CD8-positive, alpha-beta memory T cell (primary cell): ENCODE measurements at regions not wholly inside any gene's neighbourhood (a gene's known extent, or its start where the extent isn't known, plus 50 kb on each side); places are given as distances from the start of the nearest gene placed in this dataset.
"Not testable (repeated sequence)": the region's sequence is repeated elsewhere in the genome, so short reads cannot be mapped to it uniquely, and the experiment has no call there.

Source experiments
- CTCF ChIA-PET: fragments of 350-600 bp; sonication (Branson Sonifier 250); formaldehyde crosslinking; loops from one replicate; lab custom pipeline; 2021; ENCODE audit warnings: antibody characterized with exemption; lab: Charles Lee
- POLR2A ChIA-PET: fragments of 350-600 bp; sonication (Branson Sonifier 250); formaldehyde crosslinking; loops from one replicate; lab custom pipeline; 2021; ENCODE audit warnings: antibody characterized with exemption; lab: Charles Lee
- DNase-seq, 5 donors: peaks; one replicate each; pipeline versions ENCODE4 v3.0.0 to v3.0.0-alpha.2; 2020 to 2022; ENCODE audit warnings: mixed read lengths in 1 of 5
- H3K27ac ChIP-seq: one replicate; pipeline ENCODE4 v1.7.0; 2013; ENCODE audit warnings: low read depth, mild to moderate bottlenecking, low read length, moderate library complexity
- H3K27me3 ChIP-seq: 2 replicates; pipeline ENCODE4 v1.7.0; 2013; ENCODE audit warnings: low read length, mild to moderate bottlenecking; ENCODE audit not compliant: insufficient read depth, poor library complexity, severe bottlenecking
- H3K36me3 ChIP-seq: 2 replicates; pipeline ENCODE4 v1.7.0; 2013; ENCODE audit warnings: mild to moderate bottlenecking, low read length, moderate library complexity; ENCODE audit not compliant: insufficient read depth
- H3K4me1 ChIP-seq: 2 replicates; pipeline ENCODE4 v1.7.0; 2013; ENCODE audit warnings: mild to moderate bottlenecking, low read length, moderate library complexity; ENCODE audit not compliant: insufficient read depth
- H3K4me3 ChIP-seq: 2 replicates; pipeline ENCODE4 v1.7.0; 2013; ENCODE audit warnings: mild to moderate bottlenecking, low read length
- H3K9me3 ChIP-seq: 2 replicates; pipeline ENCODE4 v1.7.0; 2013; ENCODE audit warnings: mild to moderate bottlenecking, low read length
- H3K27ac Mint-ChIP-seq, 8 donors: one replicate each; pipeline ENCODE4 v1.8.0; 2020 to 2021; ENCODE audit warnings: mixed read lengths in 8 of 8, mild to moderate bottlenecking in 6 of 8, inconsistent platforms in 3 of 8, moderate library complexity in 3 of 8
- H3K27me3 Mint-ChIP-seq, 2 donors: one replicate each; pipeline ENCODE4 v1.8.0; 2020 to 2021; ENCODE audit warnings: mixed read lengths in 2 of 2, mild to moderate bottlenecking in 1 of 2, moderate library complexity in 1 of 2
- H3K36me3 Mint-ChIP-seq, 3 donors: one replicate each; pipeline ENCODE4 v1.8.0; 2020 to 2021; ENCODE audit warnings: mixed read lengths in 3 of 3, inconsistent platforms in 1 of 3, mild to moderate bottlenecking in 1 of 3
- H3K4me1 Mint-ChIP-seq, 3 donors: one replicate each; pipeline ENCODE4 v1.8.0; 2020 to 2021; ENCODE audit warnings: mixed read lengths in 3 of 3, inconsistent platforms in 1 of 3, mild to moderate bottlenecking in 1 of 3
- H3K4me3 Mint-ChIP-seq, 7 donors: one replicate each; pipeline ENCODE4 v1.8.0; 2020 to 2021; ENCODE audit warnings: mixed read lengths in 7 of 7, mild to moderate bottlenecking in 6 of 7, moderate library complexity in 4 of 7, inconsistent platforms in 2 of 7
- H3K9me3 Mint-ChIP-seq, 5 donors: one replicate each; pipeline ENCODE4 v1.8.0; 2020 to 2022; ENCODE audit warnings: mixed read lengths in 5 of 5, mild to moderate bottlenecking in 3 of 5, moderate library complexity in 2 of 5, inconsistent platforms in 1 of 5

DNA sequence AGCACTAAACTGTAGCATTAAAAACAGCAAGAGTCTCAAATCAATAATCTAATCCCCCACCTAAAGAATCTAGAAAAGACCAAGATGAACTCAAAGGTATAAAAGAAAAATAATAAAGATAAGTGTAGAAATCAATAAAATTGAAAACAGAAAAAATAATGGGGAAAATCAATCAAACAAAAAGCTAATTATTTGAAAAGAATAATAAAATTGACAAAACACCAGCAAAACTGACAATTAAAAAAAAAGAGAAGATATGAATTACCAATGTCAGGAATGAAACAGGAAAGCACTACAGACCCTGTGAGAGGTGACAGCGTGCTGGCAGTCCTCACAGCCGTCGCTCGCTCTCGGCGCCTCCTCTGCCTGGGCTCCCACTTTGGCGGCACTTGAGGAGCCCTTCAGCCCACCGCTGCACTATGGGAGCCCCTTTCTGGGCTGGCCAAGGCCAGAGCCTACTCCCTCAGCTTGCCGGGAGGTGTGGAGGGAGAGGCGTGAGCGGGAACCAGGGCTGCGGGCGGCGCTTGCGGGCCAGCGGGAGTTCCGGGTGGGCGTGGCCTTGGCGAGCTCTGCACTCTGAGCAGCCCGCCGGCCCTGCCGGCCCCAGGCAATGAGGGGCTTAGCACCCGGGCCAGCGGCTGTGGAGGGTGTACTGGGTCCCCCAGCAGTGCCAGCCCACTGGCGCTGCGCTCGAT, 105.3 kb upstream of the HEY2 start:
- H3K4me1 ChIP-seq, H3K4me1 Mint-ChIP-seq, H3K4me3 Mint-ChIP-seq, H3K27me3 ChIP-seq, CTCF ChIA-PET, H3K27ac ChIP-seq, H3K9me3 Mint-ChIP-seq, H3K4me3 ChIP-seq, DNase-seq, H3K27ac Mint-ChIP-seq, H3K9me3 ChIP-seq, H3K36me3 ChIP-seq, H3K36me3 Mint-ChIP-seq, POLR2A ChIA-PET: not testable (repeated sequence)
- peaks cover 2 to 14% of the 10 kb centered on the region in 2 donors for H3K27me3 Mint-ChIP-seq

DNA sequence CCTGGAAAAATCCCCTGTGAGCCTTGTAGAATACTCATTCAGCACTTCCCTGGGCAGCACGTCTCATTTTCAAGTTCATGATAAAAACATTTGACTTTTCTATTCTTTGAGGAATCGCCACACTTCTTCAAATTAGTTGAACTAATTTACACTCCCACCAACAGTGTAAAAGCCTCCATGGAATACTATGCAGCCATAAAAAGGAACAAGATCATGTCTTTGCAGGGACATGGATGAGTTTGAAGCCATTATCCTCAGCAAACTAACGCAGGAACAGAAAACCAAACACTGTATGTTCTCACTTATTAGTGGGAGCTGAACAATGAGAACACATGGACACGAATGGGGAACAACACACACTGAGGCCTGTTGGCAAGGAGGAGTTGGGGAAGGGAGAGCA, 102.0 kb upstream of the HEY2 start:
- Histone ChIP-seq H3K4me1 (no peaks in the 10 kb centered on the region), H3K9me3 (no peaks in the 10 kb centered on the region), H3K27me3 (no peaks in the 10 kb centered on the region), H3K36me3 (no peaks in the 10 kb centered on the region), H3K27ac (no peak overlapping the region), H3K4me3 (no peak overlapping the region)
- Mint-ChIP-seq H3K4me1 (no peaks in the 10 kb centered on the region), H3K27me3 (peaks cover 0 to 7% of the 10 kb centered on the region in 2 donors), H3K4me3 (no peak overlapping the region), H3K9me3 (no peaks in the 10 kb centered on the region), H3K27ac (no peak overlapping the region), H3K36me3 (no peaks in the 10 kb centered on the region)
- CTCF ChIA-PET: no interaction called here
- POLR2A ChIA-PET: no interaction called here
- no peak for DNase-seq

- H3K36me3 ChIP-seq, POLR2A ChIA-PET, H3K4me3 ChIP-seq, H3K4me3 Mint-ChIP-seq, H3K36me3 Mint-ChIP-seq, DNase-seq, CTCF ChIA-PET, H3K9me3 ChIP-seq, H3K9me3 Mint-ChIP-seq, H3K27me3 ChIP-seq, H3K27ac ChIP-seq, H3K27ac Mint-ChIP-seq, H3K4me1 ChIP-seq, H3K4me1 Mint-ChIP-seq: not testable (repeated sequence)
- H3K27me3 Mint-ChIP-seq: peaks cover 2 to 19% of the 10 kb centered on the region in 2 donors
Measured at GRCh38 chr6:125653752-125654151, 95.7 kb upstream of the HEY2 start.

- POLR2A ChIA-PET: no interaction called here
- Histone ChIP-seq H3K4me1 (no peaks in the 10 kb centered on the region), H3K27ac (no peak overlapping the region), H3K9me3 (no peaks in the 10 kb centered on the region), H3K4me3 (no peak overlapping the region), H3K36me3 (no peaks in the 10 kb centered on the region), H3K27me3 (no peaks in the 10 kb centered on the region)
- H3K27me3 Mint-ChIP-seq: peaks cover 2 to 19% of the 10 kb centered on the region in 2 donors
- H3K27ac Mint-ChIP-seq: no peak overlapping the region
- H3K36me3 Mint-ChIP-seq: no peaks in the 10 kb centered on the region
- H3K4me1 Mint-ChIP-seq: no peaks in the 10 kb centered on the region
- no peak overlapping the region for H3K4me3 Mint-ChIP-seq
- H3K9me3 Mint-ChIP-seq: peaks cover 0 to 2% (median 0%) of the 10 kb centered on the region in 5 donors
- no peak for DNase-seq
- CTCF ChIA-PET: no interaction called here
Measured at GRCh38 chr6:125655511-125655910, 93.9 kb upstream of the HEY2 start.

GRCh38 chr6:125656287-125656870, 93.1 kb upstream of the HEY2 start:
- Histone ChIP-seq H3K4me3 (no peak overlapping the region), H3K9me3 (no peaks in the 10 kb centered on the region), H3K27ac (no peak overlapping the region), H3K27me3 (no peaks in the 10 kb centered on the region), H3K36me3 (no peaks in the 10 kb centered on the region), H3K4me1 (no peaks in the 10 kb centered on the region)
- no peak overlapping the region for H3K4me3 Mint-ChIP-seq
- no peak for DNase-seq
- H3K4me1 Mint-ChIP-seq: no peaks in the 10 kb centered on the region
- H3K9me3 Mint-ChIP-seq: peaks cover 0 to 2% (median 0%) of the 10 kb centered on the region in 5 donors
- H3K27me3 Mint-ChIP-seq: peaks cover 2 to 19% of the 10 kb centered on the region in 2 donors
- no peak overlapping the region for H3K27ac Mint-ChIP-seq
- ChIA-PET CTCF (no interaction called here), POLR2A (no interaction called here)
- no peaks in the 10 kb centered on the region for H3K36me3 Mint-ChIP-seq

DNA sequence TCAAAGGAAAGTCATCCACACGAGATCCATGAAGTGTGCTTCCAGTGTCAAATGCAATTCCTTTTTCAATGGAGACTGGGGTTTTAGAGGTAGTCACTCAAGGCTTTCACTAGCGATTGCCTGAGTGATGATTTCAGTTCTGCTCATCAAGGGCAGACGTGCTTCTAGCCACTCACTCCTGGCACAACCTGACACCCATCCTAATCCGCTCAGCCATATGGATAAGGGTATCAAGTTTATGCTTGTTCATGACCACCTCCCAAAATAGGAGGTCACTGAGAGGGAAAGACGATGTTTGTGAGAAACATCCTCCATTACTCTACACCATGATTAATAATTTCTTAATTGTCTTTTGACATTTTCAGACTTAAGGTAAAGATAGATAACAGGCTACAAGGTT, 91.3 kb upstream of the HEY2 start:
- peaks cover 2 to 25% of the 10 kb centered on the region in 2 donors for H3K27me3 Mint-ChIP-seq
- no peaks in the 10 kb centered on the region for H3K36me3 Mint-ChIP-seq
- no peak overlapping the region for H3K27ac Mint-ChIP-seq
- CTCF ChIA-PET: no interaction called here
- Histone ChIP-seq H3K27ac (no peak overlapping the region), H3K4me1 (no peaks in the 10 kb centered on the region), H3K36me3 (no peaks in the 10 kb centered on the region), H3K9me3 (no peaks in the 10 kb centered on the region), H3K4me3 (no peak overlapping the region), H3K27me3 (no peaks in the 10 kb centered on the region)
- H3K4me1 Mint-ChIP-seq: peaks cover 0 to 6% (median 0%) of the 10 kb centered on the region in 3 donors
- DNase-seq: no peak
- POLR2A ChIA-PET: no interaction called here
- peaks cover 0 to 2% (median 0%) of the 10 kb centered on the region in 5 donors for H3K9me3 Mint-ChIP-seq
- no peak overlapping the region for H3K4me3 Mint-ChIP-seq

- no peak overlapping the region for H3K4me3 Mint-ChIP-seq
- no peaks in the 10 kb centered on the region for H3K9me3 Mint-ChIP-seq
- no peak overlapping the region for H3K4me3 ChIP-seq
- ChIA-PET CTCF (no interaction called here), POLR2A (no interaction called here)
- no peak overlapping the region for H3K27ac Mint-ChIP-seq
- H3K36me3 ChIP-seq: no peaks in the 10 kb centered on the region
- H3K36me3 Mint-ChIP-seq: no peaks in the 10 kb centered on the region
- H3K27ac ChIP-seq: no peak overlapping the region
- no peaks in the 10 kb centered on the region for H3K4me1 ChIP-seq
- H3K4me1 Mint-ChIP-seq: peaks cover 0 to 7% (median 0%) of the 10 kb centered on the region in 3 donors
- no peak for DNase-seq
- no peaks in the 10 kb centered on the region for H3K27me3 ChIP-seq
- H3K27me3 Mint-ChIP-seq: peaks cover 2 to 22% of the 10 kb centered on the region in 2 donors
- H3K9me3 ChIP-seq: no peaks in the 10 kb centered on the region
Measured at GRCh38 chr6:125658759-125659431, 90.5 kb upstream of the HEY2 start.

DNA sequence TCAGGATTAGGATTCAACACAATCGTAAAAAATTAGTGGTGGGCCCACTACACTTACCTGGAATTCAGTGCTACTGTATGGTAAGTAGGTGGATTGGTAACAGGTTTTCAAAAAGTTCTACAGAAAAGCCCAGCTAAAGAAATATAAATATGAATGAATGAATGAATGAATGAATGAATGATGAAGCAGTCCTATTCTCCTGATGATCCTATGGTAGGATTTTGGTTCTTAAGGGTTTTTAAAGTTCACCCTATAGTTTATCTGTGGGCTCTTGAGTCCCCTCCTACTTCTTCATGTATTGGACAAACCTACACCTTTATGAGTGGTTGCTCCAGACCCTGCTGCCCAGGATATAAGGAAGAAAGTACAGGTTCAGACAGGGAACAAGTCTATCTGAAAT, 89.5 kb upstream of the HEY2 start:
- no peaks in the 10 kb centered on the region for H3K4me1 ChIP-seq
- Mint-ChIP-seq H3K27me3 (peaks cover 2 to 20% of the 10 kb centered on the region in 2 donors), H3K9me3 (no peaks in the 10 kb centered on the region), H3K4me1 (peaks cover 0 to 7% (median 0%) of the 10 kb centered on the region in 3 donors), H3K27ac (no peak overlapping the region), H3K36me3 (no peaks in the 10 kb centered on the region), H3K4me3 (no peak overlapping the region)
- H3K27me3 ChIP-seq: no peaks in the 10 kb centered on the region
- CTCF ChIA-PET: no interaction called here
- no peak for DNase-seq
- H3K4me3 ChIP-seq: no peak overlapping the region
- no peak overlapping the region for H3K27ac ChIP-seq
- POLR2A ChIA-PET: no interaction called here
- H3K9me3 ChIP-seq: no peaks in the 10 kb centered on the region
- no peaks in the 10 kb centered on the region for H3K36me3 ChIP-seq
